Thyroid gland (tissue), 4 donors: ENCODE measurements at regions not wholly inside any gene's neighbourhood (a gene's known extent, or its start where the extent isn't known, plus 50 kb on each side); places are given as distances from the start of the nearest gene placed in this dataset.

Source experiments
- POLR2A ChIP-seq, 2 donors: fragments of 450-650 bp; IDR thresholded peaks; one replicate each; pipeline ENCODE4 v1.6.1; 2017; ENCODE audit warnings: antibody characterized with exemption in 2 of 2, mild to moderate bottlenecking in 2 of 2, moderate library complexity in 1 of 2
- TF ChIP-seq, protein P1 (sequence below), 6 experiments: fragments of 200-600 bp in 3 of 6; fragments of 450-650 bp in 3 of 6; sonication (generic) in 3 of 6; IDR thresholded peaks; one replicate each; pipeline ENCODE4 v1.5.1; 2016 to 2019; ENCODE audit warnings: antibody characterized with exemption in 6 of 6, mild to moderate bottlenecking in 2 of 6, inconsistent platforms in 1 of 6, moderate library complexity in 1 of 6

GRCh38 chr11:106463796-106464201 lies 386.3 kb downstream of the AASDHPPT start:
- no peak for TF ChIP-seq POLR2A (IDR thresholded peaks at IDR 0.05)
- TF ChIP-seq, protein P1, sequence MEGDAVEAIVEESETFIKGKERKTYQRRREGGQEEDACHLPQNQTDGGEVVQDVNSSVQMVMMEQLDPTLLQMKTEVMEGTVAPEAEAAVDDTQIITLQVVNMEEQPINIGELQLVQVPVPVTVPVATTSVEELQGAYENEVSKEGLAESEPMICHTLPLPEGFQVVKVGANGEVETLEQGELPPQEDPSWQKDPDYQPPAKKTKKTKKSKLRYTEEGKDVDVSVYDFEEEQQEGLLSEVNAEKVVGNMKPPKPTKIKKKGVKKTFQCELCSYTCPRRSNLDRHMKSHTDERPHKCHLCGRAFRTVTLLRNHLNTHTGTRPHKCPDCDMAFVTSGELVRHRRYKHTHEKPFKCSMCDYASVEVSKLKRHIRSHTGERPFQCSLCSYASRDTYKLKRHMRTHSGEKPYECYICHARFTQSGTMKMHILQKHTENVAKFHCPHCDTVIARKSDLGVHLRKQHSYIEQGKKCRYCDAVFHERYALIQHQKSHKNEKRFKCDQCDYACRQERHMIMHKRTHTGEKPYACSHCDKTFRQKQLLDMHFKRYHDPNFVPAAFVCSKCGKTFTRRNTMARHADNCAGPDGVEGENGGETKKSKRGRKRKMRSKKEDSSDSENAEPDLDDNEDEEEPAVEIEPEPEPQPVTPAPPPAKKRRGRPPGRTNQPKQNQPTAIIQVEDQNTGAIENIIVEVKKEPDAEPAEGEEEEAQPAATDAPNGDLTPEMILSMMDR (IDR thresholded peaks at IDR 0.05): no peak
